ENCODE measurements at regions not wholly inside any gene's neighbourhood (a gene's known extent, or its start where the extent isn't known, plus 50 kb on each side); places are given as distances from the start of the nearest gene placed in this dataset.
"Not testable (repeated sequence)": the region's sequence is repeated elsewhere in the genome, so short reads cannot be mapped to it uniquely, and the experiment has no call there.

DNA sequence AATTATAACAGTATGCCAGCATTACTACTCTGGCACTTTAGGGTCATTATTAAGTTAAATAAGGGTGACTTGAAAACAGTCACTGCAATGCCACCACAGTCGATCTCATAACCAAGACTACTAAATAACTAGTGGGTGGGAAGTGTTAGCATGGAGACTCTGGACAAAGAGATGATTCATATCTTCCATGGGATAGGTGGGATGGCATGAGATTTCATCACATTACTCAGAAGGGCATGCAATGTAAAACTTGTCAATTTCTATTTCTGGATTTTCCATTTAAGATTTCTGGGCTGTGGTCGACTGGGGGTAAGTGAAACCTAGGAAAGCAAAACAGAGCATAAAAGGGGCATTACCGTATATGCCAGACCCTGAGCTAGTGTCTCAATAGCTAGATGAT is 538.9 kb upstream of the GRM7 start:
- TF ChIP-seq, protein P1, sequence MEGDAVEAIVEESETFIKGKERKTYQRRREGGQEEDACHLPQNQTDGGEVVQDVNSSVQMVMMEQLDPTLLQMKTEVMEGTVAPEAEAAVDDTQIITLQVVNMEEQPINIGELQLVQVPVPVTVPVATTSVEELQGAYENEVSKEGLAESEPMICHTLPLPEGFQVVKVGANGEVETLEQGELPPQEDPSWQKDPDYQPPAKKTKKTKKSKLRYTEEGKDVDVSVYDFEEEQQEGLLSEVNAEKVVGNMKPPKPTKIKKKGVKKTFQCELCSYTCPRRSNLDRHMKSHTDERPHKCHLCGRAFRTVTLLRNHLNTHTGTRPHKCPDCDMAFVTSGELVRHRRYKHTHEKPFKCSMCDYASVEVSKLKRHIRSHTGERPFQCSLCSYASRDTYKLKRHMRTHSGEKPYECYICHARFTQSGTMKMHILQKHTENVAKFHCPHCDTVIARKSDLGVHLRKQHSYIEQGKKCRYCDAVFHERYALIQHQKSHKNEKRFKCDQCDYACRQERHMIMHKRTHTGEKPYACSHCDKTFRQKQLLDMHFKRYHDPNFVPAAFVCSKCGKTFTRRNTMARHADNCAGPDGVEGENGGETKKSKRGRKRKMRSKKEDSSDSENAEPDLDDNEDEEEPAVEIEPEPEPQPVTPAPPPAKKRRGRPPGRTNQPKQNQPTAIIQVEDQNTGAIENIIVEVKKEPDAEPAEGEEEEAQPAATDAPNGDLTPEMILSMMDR (IDR thresholded peaks at IDR 0.05), result no peak
- TF ChIP-seq POLR2AphosphoS5 (IDR thresholded peaks at IDR 0.05) (no peak), EP300 (IDR thresholded peaks at IDR 0.05) (no peak), POLR2A (IDR thresholded peaks at IDR 0.05) (no peak)
- intact Hi-C loops (cut with DNase I), result no loop called here
- no peak for DNase-seq
- no peaks in the 10 kb centered on the region for H3K27me3 ChIP-seq
- H3K4me3 ChIP-seq, result no peak overlapping the region
- H3K9me3 ChIP-seq, result no peaks in the 10 kb centered on the region
- no peaks in the 10 kb centered on the region for H3K4me1 ChIP-seq
- H3K36me3 ChIP-seq, result no peaks in the 10 kb centered on the region
- WGBS, 2 donors, result 84 to 86% methylated on average over 3 of the region's 3 CpGs
- H3K27ac ChIP-seq, result no peak overlapping the region

DNA sequence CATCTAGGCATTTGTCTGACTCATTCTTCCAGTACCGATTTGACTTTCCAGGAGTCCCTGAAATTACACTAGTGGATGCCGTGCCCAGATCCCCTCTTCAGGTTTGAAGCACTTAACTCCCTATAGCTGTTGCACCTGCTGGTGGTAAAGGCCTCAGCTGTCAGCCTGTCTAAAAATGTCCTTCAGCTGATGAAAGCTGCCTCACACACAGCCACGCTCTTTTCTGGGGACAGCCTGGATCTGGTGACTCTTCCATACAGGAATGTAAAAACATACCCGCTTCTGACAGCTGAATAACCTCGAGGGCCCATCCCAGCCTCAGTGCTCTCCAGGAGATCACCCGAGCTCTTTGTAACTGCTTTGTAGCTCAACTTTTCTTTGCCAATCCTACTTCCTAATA is 534.1 kb upstream of the GRM7 start:
- Histone ChIP-seq H3K36me3 (no peaks in the 10 kb centered on the region), H3K9me3 (no peaks in the 10 kb centered on the region), H3K27ac (no peak overlapping the region), H3K27me3 (no peaks in the 10 kb centered on the region), H3K4me1 (no peaks in the 10 kb centered on the region), H3K4me3 (no peak overlapping the region)
- intact Hi-C loops (cut with DNase I), result no loop called here
- WGBS, 2 donors, result 86% methylated on average over 6 of the region's 6 CpGs
- DNase-seq, result no peak
- TF ChIP-seq EP300 (IDR thresholded peaks at IDR 0.05) (no peak), POLR2AphosphoS5 (IDR thresholded peaks at IDR 0.05) (no peak), POLR2A (IDR thresholded peaks at IDR 0.05) (no peak)
- TF ChIP-seq, protein P1 (IDR thresholded peaks at IDR 0.05), result no peak

DNA sequence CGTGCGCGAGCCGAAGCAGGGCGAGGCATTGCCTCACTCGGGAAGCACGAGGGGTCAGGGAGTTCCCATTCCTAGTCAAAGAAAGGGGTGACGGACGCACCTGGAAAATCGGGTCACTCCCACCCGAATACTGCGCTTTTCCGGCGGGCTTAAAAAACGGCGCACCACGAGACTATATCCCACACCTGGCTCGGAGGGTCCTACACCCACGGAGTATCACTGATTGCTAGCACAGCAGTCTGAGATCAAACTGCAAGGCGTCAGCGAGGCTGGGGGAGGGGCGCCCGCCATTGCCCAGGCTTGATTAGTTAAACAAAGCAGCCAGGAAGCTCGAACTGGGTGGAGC is 520.0 kb upstream of the GRM7 start:
- H3K4me3 ChIP-seq; H3K27me3 ChIP-seq; H3K27ac ChIP-seq; H3K36me3 ChIP-seq; H3K4me1 ChIP-seq; intact Hi-C loops (cut with DNase I); DNase-seq; H3K9me3 ChIP-seq: not testable (repeated sequence)
- 92 to 95% methylated on average over 24 of the region's 24 CpGs for WGBS, 2 donors

DNA sequence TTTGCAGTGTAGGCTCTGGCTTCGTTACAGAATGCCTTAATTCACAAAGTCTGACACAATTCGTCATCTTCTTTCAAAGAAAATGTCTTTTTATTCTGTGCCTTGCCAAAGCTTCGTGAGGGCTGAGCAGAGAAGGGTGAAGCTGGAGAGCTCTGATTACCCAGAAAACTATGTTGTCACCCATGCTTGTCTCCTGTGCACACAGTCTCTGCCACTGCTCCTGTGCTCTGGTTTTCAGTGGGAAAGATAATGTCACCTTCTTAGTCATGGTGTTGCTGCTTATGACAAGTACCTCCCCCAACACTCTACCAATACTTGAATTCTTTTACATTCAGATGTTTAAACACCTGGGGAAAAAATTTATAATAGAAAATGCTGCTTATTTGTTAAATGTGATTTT is 509.2 kb upstream of the GRM7 start:
- Histone ChIP-seq H3K9me3 (no peaks in the 10 kb centered on the region), H3K4me1 (no peaks in the 10 kb centered on the region), H3K27ac (no peak overlapping the region), H3K27me3 (no peaks in the 10 kb centered on the region), H3K36me3 (no peaks in the 10 kb centered on the region), H3K4me3 (no peak overlapping the region)
- no peak for TF ChIP-seq POLR2A (IDR thresholded peaks at IDR 0.05)
- TF ChIP-seq, protein P1 (IDR thresholded peaks at IDR 0.05), result no peak
- TF ChIP-seq EP300 (IDR thresholded peaks at IDR 0.05), result no peak
- TF ChIP-seq POLR2AphosphoS5 (IDR thresholded peaks at IDR 0.05), result no peak
- no peak for DNase-seq
- intact Hi-C loops (cut with DNase I), result no loop called here
- 41 to 57% methylated on average over 3 of the region's 3 CpGs for WGBS, 2 donors

DNA sequence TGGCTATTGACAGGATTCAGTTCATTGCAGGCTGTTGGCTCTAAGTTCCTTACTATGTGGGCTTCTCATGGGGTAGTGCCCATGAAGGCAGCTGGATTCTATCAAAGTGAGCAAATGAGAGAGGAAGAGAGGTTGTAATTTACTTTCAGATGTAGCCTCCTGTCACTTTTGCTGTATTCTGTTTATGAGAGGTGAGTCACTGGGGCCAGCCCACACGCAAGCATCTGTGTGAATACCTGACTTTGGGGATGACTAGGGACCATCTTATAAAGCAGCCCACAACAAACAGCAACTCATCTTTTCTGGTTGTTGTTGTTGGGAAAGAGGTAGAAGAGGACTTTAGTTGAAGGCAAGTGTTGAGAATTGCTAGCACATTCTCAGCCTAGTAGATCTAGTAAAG is 506.3 kb upstream of the GRM7 start:
- no peak for DNase-seq
- no peaks in the 10 kb centered on the region for H3K4me1 ChIP-seq
- no peaks in the 10 kb centered on the region for H3K27me3 ChIP-seq
- no peaks in the 10 kb centered on the region for H3K9me3 ChIP-seq
- intact Hi-C loops (cut with DNase I), result no loop called here
- H3K4me3 ChIP-seq, result no peak overlapping the region
- TF ChIP-seq, protein P1 (IDR thresholded peaks at IDR 0.05), result no peak
- no peak for TF ChIP-seq POLR2A (IDR thresholded peaks at IDR 0.05)
- no peak for TF ChIP-seq EP300 (IDR thresholded peaks at IDR 0.05)
- TF ChIP-seq POLR2AphosphoS5 (IDR thresholded peaks at IDR 0.05), result no peak
- H3K36me3 ChIP-seq, result no peaks in the 10 kb centered on the region
- 87 to 88% methylated on average over 1 of the region's 1 CpG for WGBS, 2 donors
- H3K27ac ChIP-seq, result no peak overlapping the region
